H1 (cell line): ENCODE measurements at regions not wholly inside any gene's neighbourhood (a gene's known extent, or its start where the extent isn't known, plus 50 kb on each side); places are given as distances from the start of the nearest gene placed in this dataset.

Experiments used
- ATF2 ChIP-seq: IDR thresholded peaks from 2 replicates; pipeline ENCODE4 v1.6.1; 2012; ENCODE audit warnings: low read length, inconsistent platforms
- BACH1 ChIP-seq: IDR thresholded peaks from 2 replicates; pipeline ENCODE4 v1.6.1; 2012; ENCODE audit warnings: low read length, improper control_type of control experiment
- CBX5 ChIP-seq: fragments of 300-800, 300-1000 bp; sonication (generic); IDR thresholded peaks from 2 replicates; pipeline ENCODE4 v1.7.1; 2016; ENCODE audit warnings: antibody characterized with exemption, low read length, low read depth
- CTCF ChIP-seq, 3 experiments: IDR thresholded peaks; 1 replicate in 2 of 3; 2 replicates in 1 of 3; pipeline versions ENCODE4 v1.5.1 to v1.6.1; 2011; ENCODE audit warnings: low read length in 3 of 3, mild to moderate bottlenecking in 3 of 3, inconsistent platforms in 2 of 3, low read depth in 1 of 3, moderate library complexity in 1 of 3; ENCODE audit not compliant: insufficient read depth in 1 of 3; ENCODE audit errors: control extremely low read depth in 1 of 3
- JUN ChIP-seq: IDR thresholded peaks from 2 replicates; pipeline ENCODE4 v1.6.1; 2011; ENCODE audit warnings: low read depth, mild to moderate bottlenecking, improper control_type of control experiment, low read length
- NANOG ChIP-seq: IDR thresholded peaks from 2 replicates; pipeline ENCODE4 v1.6.1; 2011; ENCODE audit warnings: low read length, low read depth, mild to moderate bottlenecking, inconsistent platforms; ENCODE audit not compliant: insufficient read depth, poor library complexity, severe bottlenecking
- POLR2A ChIP-seq, 2 experiments: IDR thresholded peaks; 1 replicate in 1 of 2; 2 replicates in 1 of 2; pipeline ENCODE4 v1.6.1; 2011; ENCODE audit warnings: low read depth in 2 of 2, low read length in 2 of 2, mild to moderate bottlenecking in 2 of 2; ENCODE audit errors: control extremely low read depth in 1 of 2
- POLR2AphosphoS5 ChIP-seq: IDR thresholded peaks from 2 replicates; pipeline ENCODE4 v1.6.1; 2011; ENCODE audit warnings: low read depth, low read length
- SP1 ChIP-seq: IDR thresholded peaks from 2 replicates; pipeline ENCODE4 v1.6.1; 2011; ENCODE audit warnings: low read depth, low read length
- SP2 ChIP-seq: IDR thresholded peaks from 2 replicates; pipeline ENCODE4 v1.6.1; 2012; ENCODE audit warnings: mild to moderate bottlenecking, low read length, inconsistent platforms
- TBP ChIP-seq: IDR thresholded peaks from 2 replicates; pipeline ENCODE4 v1.6.1; 2011; ENCODE audit warnings: low read depth, low read length, improper control_type of control experiment
- ZNF274 ChIP-seq: IDR thresholded peaks from 2 replicates; pipeline ENCODE4 v1.7.0; 2012; ENCODE audit warnings: low read length, borderline replicate concordance; ENCODE audit errors: extremely low read depth
- TF ChIP-seq, protein P1 (sequence below): IDR thresholded peaks from 2 replicates; pipeline ENCODE4 v1.6.1; 2011; ENCODE audit warnings: low read length, improper control_type of control experiment

DNA sequence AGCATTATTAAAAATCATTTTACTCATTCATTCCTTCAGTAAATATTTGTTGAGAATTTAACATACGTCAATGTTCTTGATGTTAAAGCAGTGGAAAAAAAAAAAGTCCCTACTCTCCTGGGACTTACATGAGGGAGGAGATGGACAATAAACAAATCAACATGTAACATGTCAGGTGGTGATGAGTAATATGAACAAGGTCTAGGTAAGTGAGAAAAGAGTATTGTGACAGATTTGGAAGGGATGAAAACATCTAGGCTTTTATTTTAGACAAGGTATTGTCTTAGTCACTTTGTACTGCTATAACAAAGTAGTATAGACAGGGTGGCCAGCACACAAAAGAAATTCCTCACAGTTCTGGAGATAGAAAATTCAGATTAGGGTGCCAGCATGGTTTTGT is 167.2 kb downstream of the FSCB start:
- TF ChIP-seq SP1 (no peak), ZNF274 (no peak), CBX5 (no peak), ATF2 (no peak), POLR2AphosphoS5 (no peak), SP2 (no peak), JUN (no peak), CTCF (IDR thresholded peaks at IDR 0.05; ENCODE audit: control extremely low read depth in 1 of 3, insufficient read depth in 1 of 3, low read depth in 1 of 3, low read length in 3 of 3) (no peak), BACH1 (no peak), TBP (no peak), NANOG (no peak), POLR2A (IDR thresholded peaks at IDR 0.05; ENCODE audit: control extremely low read depth in 1 of 2, low read depth in 2 of 2, low read length in 2 of 2) (no peak)
- TF ChIP-seq, protein P1, sequence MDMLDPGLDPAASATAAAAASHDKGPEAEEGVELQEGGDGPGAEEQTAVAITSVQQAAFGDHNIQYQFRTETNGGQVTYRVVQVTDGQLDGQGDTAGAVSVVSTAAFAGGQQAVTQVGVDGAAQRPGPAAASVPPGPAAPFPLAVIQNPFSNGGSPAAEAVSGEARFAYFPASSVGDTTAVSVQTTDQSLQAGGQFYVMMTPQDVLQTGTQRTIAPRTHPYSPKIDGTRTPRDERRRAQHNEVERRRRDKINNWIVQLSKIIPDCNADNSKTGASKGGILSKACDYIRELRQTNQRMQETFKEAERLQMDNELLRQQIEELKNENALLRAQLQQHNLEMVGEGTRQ = no peak
